ENCODE measurements at regions not wholly inside any gene's neighbourhood (a gene's known extent, or its start where the extent isn't known, plus 50 kb on each side); places are given as distances from the start of the nearest gene placed in this dataset.
A peak's percentile ranks its signal among the peaks of the same experiment; 100 is the strongest.

DNA sequence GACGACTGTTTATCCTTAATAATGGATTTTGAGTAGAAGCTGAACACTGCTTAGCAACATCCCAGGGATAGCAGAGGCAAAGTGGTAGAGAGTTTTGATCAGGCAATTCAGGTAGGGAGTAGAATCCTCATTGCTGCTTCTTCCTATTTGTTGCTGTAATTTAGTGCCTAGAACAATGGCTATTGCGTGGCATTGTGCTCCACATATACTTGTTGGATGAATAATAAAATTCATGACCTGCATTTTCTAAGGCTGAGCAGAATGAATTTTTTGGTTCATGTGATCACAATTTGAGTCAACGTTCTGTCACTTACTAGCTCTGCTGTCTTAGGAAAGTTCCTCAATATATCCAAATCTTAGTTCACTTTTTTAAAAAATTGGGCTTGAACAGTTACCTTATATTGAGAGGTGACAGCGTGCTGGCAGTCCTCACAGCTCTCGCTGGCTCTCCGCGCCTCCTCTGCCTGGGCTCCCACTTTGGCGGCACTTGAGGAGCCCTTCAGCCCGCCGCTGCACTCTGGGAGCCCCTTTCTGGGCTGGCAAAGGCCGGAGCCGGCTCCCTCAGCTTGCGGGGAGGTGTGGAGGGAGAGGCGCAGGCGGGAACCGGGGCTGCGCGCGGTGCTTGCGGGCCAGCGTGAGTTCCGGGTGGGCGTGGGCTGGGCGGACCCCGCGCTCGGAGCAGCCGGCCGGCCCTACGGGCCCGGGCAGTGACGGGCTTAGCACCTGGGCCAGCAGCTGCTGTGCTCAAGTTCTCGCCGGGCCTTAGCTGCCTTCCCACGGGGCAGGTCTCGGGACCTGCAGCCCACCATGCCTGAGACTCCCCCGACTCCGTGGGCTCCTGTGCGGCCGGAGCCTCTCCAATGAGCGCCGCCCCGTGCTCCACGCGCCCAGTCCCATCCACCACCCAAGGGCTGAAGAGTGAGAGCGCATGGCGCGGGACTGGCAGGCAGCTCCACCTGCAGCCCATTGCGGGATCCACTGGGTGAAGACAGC lies 350.6 kb downstream of the ETS1 start:
- Histone ChIP-seq H3K27ac (no peak overlapping the region), H3K36me3 (no peaks in the 10 kb centered on the region), H3K27me3 (no peaks in the 10 kb centered on the region), H3K4me1 (peaks cover 0 to 7% of the 10 kb centered on the region in 2 donors), H3K9me3 (no peaks in the 10 kb centered on the region), H3K4me3 (no peak overlapping the region)
- no peak for TF ChIP-seq POLR2A (IDR thresholded peaks at IDR 0.05)
- TF ChIP-seq, protein P1, sequence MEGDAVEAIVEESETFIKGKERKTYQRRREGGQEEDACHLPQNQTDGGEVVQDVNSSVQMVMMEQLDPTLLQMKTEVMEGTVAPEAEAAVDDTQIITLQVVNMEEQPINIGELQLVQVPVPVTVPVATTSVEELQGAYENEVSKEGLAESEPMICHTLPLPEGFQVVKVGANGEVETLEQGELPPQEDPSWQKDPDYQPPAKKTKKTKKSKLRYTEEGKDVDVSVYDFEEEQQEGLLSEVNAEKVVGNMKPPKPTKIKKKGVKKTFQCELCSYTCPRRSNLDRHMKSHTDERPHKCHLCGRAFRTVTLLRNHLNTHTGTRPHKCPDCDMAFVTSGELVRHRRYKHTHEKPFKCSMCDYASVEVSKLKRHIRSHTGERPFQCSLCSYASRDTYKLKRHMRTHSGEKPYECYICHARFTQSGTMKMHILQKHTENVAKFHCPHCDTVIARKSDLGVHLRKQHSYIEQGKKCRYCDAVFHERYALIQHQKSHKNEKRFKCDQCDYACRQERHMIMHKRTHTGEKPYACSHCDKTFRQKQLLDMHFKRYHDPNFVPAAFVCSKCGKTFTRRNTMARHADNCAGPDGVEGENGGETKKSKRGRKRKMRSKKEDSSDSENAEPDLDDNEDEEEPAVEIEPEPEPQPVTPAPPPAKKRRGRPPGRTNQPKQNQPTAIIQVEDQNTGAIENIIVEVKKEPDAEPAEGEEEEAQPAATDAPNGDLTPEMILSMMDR (IDR thresholded peaks at IDR 0.05), result no peak
- intact Hi-C loops (cut with DNase I; ENCODE audit: low total_unique reads), result no loop called here
- DNase-seq, result no peak

DNA sequence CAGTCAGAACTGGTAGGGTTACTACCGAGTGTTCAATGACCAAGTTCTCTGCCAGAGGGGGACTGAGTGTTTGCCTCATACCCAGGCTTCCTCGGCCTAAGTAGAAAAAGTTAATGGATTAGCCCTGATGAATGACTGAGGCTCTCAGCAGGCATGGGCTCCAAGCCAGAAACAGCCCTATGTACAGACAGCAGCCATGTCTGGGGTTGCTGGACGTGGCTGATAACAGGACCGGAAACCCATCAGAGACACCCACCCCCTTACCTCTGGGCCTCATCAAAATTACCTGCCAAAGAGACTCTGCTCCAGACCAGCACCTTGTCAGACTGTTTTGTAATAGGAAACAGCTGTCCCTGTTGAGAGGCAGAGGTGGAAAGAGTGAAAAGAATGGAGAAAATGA lies 351.4 kb downstream of the ETS1 start:
- intact Hi-C loops (cut with DNase I; ENCODE audit: low total_unique reads), result no loop called here
- Histone ChIP-seq H3K9me3 (no peaks in the 10 kb centered on the region), H3K4me1 (peaks cover 0 to 7% of the 10 kb centered on the region in 2 donors), H3K27me3 (no peaks in the 10 kb centered on the region), H3K27ac (peak overlapping the region in 1 of 2 donors; percentile 25), H3K4me3 (no peak overlapping the region), H3K36me3 (no peaks in the 10 kb centered on the region)
- peak in 1 of 2 donors; percentile 22 for DNase-seq
- TF ChIP-seq POLR2A (IDR thresholded peaks at IDR 0.05), result no peak
- TF ChIP-seq, protein P1 (IDR thresholded peaks at IDR 0.05), result no peak

DNA sequence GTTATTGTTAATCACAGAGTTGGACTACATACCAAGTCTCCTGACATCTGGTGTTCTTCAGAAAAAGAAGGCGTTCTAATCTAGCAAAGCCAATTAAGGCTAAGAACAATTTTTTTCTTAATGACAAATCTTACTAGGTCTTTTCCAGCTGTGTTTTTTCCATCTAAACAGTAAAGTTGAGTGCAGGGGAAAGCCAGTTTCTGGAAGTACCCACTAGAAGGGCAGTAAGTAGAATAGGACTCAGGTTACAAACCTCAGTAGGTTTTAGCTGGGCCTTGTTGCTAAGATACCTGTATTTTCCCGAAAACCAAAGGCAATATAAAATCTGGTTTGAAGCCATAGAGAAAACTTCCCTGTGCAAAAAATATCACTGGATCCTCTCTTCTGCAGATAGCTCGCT lies 351.9 kb downstream of the ETS1 start:
- Histone ChIP-seq H3K9me3 (no peaks in the 10 kb centered on the region), H3K36me3 (no peaks in the 10 kb centered on the region), H3K27ac (peak overlapping the region in 1 of 2 donors; percentile 25), H3K27me3 (no peaks in the 10 kb centered on the region), H3K4me1 (peaks cover 0 to 7% of the 10 kb centered on the region in 2 donors), H3K4me3 (no peak overlapping the region)
- no peak for DNase-seq
- intact Hi-C loops (cut with DNase I; ENCODE audit: low total_unique reads), result no loop called here
- no peak for TF ChIP-seq POLR2A (IDR thresholded peaks at IDR 0.05)
- TF ChIP-seq, protein P1 (IDR thresholded peaks at IDR 0.05), result no peak

DNA sequence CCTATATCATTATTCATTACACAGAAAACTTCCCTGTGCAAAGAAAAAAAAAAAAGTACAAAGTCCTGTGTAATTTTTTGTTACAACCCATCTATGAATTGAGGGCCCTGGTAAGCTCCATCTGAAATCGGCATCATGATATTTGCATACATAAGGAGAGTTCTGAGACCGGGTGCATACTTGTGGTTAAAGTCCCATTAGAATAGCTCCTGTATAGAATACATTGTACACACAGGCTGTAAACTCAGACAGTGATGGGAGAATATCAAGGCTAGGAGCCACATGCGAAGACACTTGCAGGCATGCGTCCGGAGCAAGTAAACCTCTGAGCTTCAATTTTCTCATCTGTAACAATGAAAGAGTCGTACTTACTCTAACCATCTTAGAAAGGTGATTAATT lies 353.2 kb downstream of the ETS1 start:
- Histone ChIP-seq H3K36me3 (no peaks in the 10 kb centered on the region), H3K27me3 (no peaks in the 10 kb centered on the region), H3K4me3 (no peak overlapping the region), H3K4me1 (peaks cover 0 to 7% of the 10 kb centered on the region in 2 donors), H3K9me3 (no peaks in the 10 kb centered on the region), H3K27ac (no peak overlapping the region)
- intact Hi-C loops (cut with DNase I; ENCODE audit: low total_unique reads), result no loop called here
- TF ChIP-seq POLR2A (IDR thresholded peaks at IDR 0.05), result no peak
- TF ChIP-seq, protein P1 (IDR thresholded peaks at IDR 0.05), result no peak
- no peak for DNase-seq

DNA sequence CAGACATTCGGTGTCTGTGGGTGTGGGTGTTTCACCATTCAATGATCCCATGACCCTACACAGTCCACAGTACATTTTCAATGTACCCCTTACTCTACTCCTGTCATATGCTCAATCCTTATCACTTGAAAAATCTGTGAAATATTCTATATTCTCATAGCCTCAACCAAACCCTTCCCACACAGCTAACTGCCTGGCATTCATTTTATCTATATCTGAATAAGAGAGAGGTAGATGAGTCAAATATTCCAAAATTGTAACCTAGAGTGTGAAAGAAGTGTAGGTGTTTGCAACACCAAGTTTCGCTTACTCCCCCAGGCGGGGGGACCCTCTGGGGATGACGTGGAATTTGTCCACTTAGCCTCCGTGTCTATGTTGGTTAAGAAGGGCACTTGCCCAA lies 354.8 kb downstream of the ETS1 start:
- Histone ChIP-seq H3K27me3 (no peaks in the 10 kb centered on the region), H3K4me1 (peaks cover 0 to 7% of the 10 kb centered on the region in 2 donors), H3K36me3 (no peaks in the 10 kb centered on the region), H3K4me3 (no peak overlapping the region), H3K9me3 (no peaks in the 10 kb centered on the region), H3K27ac (no peak overlapping the region)
- intact Hi-C loops (cut with DNase I; ENCODE audit: low total_unique reads), result no loop called here
- no peak for DNase-seq
- TF ChIP-seq, protein P1 (IDR thresholded peaks at IDR 0.05), result no peak
- no peak for TF ChIP-seq POLR2A (IDR thresholded peaks at IDR 0.05)

All from uterus (tissue), 3 donors.